Coronary artery (tissue), 2 donors: ENCODE measurements at regions not wholly inside any gene's neighbourhood (a gene's known extent, or its start where the extent isn't known, plus 50 kb on each side); places are given as distances from the start of the nearest gene placed in this dataset.
A peak's percentile ranks its signal among the peaks of the same experiment; 100 is the strongest.

Source experiments
- DNase-seq: peaks from one replicate; pipeline ENCODE4 v3.0.0-alpha.2; 2017; ENCODE audit warnings: low spot score
- H3K27ac ChIP-seq, 2 donors: fragments of 200-600 bp; sonication (generic); one replicate each; pipeline ENCODE4 v1.5.1; 2016 to 2019
- H3K4me3 ChIP-seq: fragments of 200-600 bp; sonication (generic); 2 replicates; pipeline ENCODE4 v1.5.1; 2016; ENCODE audit warnings: mild to moderate bottlenecking, moderate library complexity
- CTCF ChIP-seq: fragments of 200-600 bp; sonication (generic); IDR thresholded peaks from one replicate; pipeline ENCODE4 v1.5.1; 2019; ENCODE audit warnings: antibody characterized with exemption

- peak; percentile 75 for DNase-seq
- no peak for TF ChIP-seq CTCF
- H3K4me3 ChIP-seq: no peak overlapping the region
- H3K27ac ChIP-seq: peak overlapping the region in 1 of 2 donors; percentile 24
These were observed 65.3 kb downstream of the METRNL start for GRCh38 chr17:83144421-83145357.

- DNase-seq: peak; percentile 47
- no peak overlapping the region for H3K4me3 ChIP-seq
- no peak for TF ChIP-seq CTCF
- peak overlapping the region in 1 of 2 donors; percentile 24 for H3K27ac ChIP-seq
These were observed 65.9 kb downstream of the METRNL start for GRCh38 chr17:83145358-83145738.

DNA sequence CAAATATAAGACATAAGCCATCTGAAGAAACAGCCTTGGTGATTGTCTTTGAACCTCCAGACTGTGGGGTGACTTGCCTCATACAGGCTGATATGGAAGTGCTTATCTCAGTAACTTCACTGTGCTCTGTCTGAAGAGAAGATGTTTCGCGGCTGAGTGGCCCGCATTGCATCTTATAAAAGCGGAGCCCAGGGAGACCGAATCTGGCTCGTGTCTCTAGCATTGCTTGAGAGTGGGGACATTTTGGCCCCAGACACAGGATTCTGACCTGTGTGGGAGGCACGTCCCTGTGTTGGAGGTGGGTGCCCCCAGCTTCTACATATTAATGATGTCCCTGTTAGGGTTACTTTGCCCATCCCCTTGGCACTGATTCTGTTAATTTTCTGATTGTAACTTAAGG is 66.4 kb downstream of the METRNL start:
- DNase-seq: no peak
- TF ChIP-seq CTCF: no peak
- Histone ChIP-seq H3K4me3 (no peak overlapping the region), H3K27ac (peak overlapping the region in 1 of 2 donors; percentile 24)

GRCh38 chr17:83146347-83146746 is 66.9 kb downstream of the METRNL start:
- DNase-seq: no peak
- Histone ChIP-seq H3K4me3 (no peak overlapping the region), H3K27ac (no peak overlapping the region)
- no peak for TF ChIP-seq CTCF

GRCh38 chr17:83147280-83147679 is 67.9 kb downstream of the METRNL start:
- no peak for DNase-seq
- Histone ChIP-seq H3K27ac (no peak overlapping the region), H3K4me3 (no peak overlapping the region)

GRCh38 chr17:83148317-83149028 is 69.1 kb downstream of the METRNL start:
- DNase-seq: peak; percentile 50
- Histone ChIP-seq H3K27ac (no peak overlapping the region), H3K4me3 (no peak overlapping the region)
- TF ChIP-seq CTCF: no peak

More at GRCh38 chr17:83147280-83147679, 67.9 kb downstream of the METRNL start:
- no peak for TF ChIP-seq CTCF
